Neural progenitor cell (in vitro differentiated cells): ENCODE measurements at regions not wholly inside any gene's neighbourhood (a gene's known extent, or its start where the extent isn't known, plus 50 kb on each side); places are given as distances from the start of the nearest gene placed in this dataset.

Experiments used
- CTCF ChIP-seq: fragments of 200-600 bp; sonication (generic); IDR thresholded peaks from 2 replicates; pipeline ENCODE4 v1.5.1; 2017; ENCODE audit warnings: antibody characterized with exemption, mild to moderate bottlenecking
- EZH2 ChIP-seq: fragments of 200-600 bp; sonication (generic); IDR thresholded peaks from 2 replicates; pipeline ENCODE4 v1.6.1; 2017; ENCODE audit warnings: antibody characterized with exemption, mild to moderate bottlenecking, moderate library complexity
- EZH2phosphoT487 ChIP-seq: fragments of 200-600 bp; sonication (generic); IDR thresholded peaks from 2 replicates; pipeline ENCODE4 v1.6.1; 2017; ENCODE audit warnings: antibody characterized with exemption

DNA sequence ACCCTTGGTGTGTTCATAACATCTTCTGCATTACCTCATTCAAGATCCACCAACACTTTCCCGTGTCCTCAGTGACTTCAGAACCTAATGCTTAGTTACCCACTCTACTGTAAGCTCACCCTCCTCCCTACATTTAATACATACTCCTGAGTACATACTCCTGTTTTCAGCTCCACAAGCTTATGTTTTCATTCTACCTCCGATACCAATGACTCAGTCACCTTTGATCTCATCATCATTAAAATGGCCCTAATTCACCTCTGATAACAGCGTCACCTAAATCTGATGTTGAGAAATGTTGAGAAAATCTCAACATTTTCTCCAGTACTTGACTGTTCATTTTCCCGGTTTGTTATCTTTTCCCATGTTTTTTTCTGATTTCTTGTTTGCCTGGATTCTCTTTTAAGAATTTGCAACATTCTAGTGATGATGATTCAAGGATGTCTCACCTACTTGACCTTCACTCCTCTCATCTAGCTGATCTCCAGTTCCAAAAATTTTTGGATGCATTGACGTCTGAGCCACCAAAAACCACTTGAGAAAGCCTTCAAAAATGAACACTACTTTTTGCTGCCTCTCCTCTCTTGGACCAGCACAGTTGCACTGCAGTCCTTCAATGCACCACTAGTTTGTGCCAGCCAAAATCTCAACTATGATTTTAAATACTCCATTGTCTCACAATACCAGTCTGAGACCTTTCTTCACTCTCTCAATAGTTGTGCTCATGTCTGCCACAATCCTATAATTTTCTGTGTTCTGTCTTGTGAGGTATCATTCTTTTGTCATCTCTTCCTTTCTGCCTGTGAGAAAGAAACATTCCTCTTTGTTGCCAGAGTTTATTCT, 220.7 kb upstream of the SEMA6D start:
- TF ChIP-seq CTCF, result peak; percentile 11
- TF ChIP-seq EZH2, result no peak
- no peak for TF ChIP-seq EZH2phosphoT487
